Fibroblast of skin of left biceps (primary cell): ENCODE measurements at regions not wholly inside any gene's neighbourhood (a gene's known extent, or its start where the extent isn't known, plus 50 kb on each side); places are given as distances from the start of the nearest gene placed in this dataset.
A peak's percentile ranks its signal among the peaks of the same experiment; 100 is the strongest.

ENCODE experiments used
- DNase-seq, 2 experiments: peaks; one replicate each; pipeline ENCODE4 v3.0.0-alpha.2; 2013; ENCODE audit warnings: low read depth in 2 of 2

DNA sequence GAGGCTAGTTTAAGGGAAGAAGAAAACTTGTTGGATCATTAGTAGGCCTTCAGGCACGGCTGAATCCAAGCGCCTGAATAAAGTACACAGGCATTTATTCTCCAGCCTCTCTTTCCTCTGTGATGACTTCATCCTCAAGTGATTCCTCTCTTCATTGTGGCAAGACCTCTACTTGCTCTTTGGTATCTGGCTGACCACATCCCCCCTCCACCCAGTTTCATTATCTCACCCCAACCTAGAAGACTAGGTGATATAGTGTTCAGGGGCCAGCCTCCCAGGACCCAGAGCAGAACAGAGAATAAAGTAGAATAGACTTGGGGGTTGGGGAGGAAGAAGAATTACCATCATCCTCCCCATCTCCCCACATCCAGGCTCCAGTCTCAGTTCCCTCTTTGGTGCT lies 189.3 kb downstream of the MIAT start:
- DNase-seq = no peak

- no peak for DNase-seq
Measured at GRCh38 chr22:26847046-26847445, 189.7 kb downstream of the MIAT start.

DNA sequence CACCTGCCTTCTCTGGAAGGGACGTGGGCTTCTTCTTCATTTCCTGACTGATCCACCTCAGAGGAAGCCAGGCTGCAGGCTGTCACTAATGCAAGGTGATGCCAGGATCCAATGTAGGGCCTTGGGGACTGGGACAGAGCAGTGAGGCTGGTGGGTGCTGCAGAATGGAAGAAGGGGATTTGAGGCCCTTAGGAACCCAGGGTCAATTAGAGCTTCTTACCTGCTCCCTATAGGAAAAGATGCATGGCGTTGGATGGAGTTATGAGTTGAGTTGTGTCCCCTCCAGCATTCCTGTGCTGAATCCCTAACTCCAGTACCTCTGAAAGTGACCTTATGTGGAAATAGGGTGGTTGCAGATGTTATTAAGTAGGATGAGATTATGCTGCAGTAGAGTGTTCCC lies 190.4 kb downstream of the MIAT start:
- no peak for DNase-seq

DNA sequence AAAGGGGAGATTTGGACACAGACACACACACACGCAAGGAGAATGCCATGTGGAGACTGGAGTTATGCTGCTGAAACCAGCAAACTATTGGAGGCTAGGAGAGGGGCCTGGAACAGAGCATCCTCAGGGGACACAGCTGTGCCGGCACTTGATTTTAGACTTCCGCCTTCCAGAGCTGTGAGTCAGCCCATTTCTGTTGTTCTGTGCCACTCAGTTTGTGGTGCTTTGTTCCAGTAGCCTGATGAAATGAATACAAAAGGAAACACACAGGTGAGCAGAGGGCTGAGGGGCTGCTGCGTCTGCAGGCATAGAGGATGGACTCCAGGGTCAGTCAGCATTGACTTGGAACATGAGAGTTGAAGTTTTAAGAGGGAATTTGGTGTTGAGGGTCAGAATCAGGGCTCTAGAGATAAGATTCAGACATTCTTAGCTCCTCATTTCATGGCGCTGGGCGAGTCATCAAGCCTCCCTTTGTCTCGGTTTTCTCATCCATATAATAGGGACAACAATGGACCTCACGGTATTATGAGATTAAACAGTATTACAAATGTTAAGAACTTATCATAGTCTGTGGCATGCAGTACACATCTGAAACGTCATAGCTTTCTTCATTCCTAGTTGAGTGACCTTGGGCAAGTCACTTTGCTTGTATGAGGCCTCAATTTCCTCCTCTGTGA lies 191.0 kb downstream of the MIAT start:
- no peak for DNase-seq

- DNase-seq = no peak
Measured at GRCh38 chr22:26849575-26849974, 192.2 kb downstream of the MIAT start.

GRCh38 chr22:26851125-26851524 lies 193.7 kb downstream of the MIAT start:
- DNase-seq = no peak

DNA sequence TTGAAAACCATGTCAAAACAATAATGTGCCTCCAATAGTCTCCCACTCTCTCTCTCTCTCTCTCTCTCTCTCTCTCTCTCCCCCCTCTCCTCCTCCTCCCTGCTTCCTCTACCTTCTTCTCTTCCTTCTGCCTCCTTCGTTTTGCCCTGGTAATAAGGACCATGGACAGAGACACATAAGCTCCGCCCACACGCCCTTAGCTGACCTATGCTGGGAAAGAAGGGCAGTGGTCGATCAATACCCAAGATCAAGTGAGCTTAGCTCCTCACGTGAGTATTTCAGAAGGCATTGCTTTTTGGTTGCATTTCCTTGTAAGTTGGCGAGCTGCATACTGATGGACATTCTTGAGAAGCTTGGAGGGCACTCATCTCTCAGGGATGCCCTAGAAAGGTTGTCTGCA lies 194.8 kb downstream of the MIAT start:
- no peak for DNase-seq

- DNase-seq = no peak
Measured at GRCh38 chr22:26853071-26853470, 195.7 kb downstream of the MIAT start.

GRCh38 chr22:26853495-26853894 lies 196.1 kb downstream of the MIAT start:
- no peak for DNase-seq

GRCh38 chr22:26857169-26857568 lies 199.8 kb downstream of the MIAT start:
- no peak for DNase-seq

DNA sequence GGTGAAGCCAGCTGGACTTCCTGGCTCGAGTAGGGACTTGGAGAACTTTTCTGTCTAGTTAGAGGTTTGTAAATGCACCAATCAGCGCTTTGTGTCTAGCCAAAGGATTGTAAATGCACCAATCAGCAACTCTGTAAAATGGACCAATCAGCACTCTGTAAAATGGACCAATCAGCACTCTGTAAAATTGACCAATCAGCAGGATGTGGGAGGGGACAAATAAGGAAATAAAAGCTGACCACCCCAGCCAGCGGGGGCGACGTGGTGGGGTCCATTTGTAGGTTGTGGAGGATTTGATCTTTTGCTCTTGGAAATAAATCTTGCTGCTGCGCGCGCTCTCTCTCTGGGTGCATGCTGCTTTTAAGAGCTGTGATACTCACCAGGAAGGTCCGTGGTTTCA lies 202.9 kb downstream of the MIAT start:
- no peak for DNase-seq

DNA sequence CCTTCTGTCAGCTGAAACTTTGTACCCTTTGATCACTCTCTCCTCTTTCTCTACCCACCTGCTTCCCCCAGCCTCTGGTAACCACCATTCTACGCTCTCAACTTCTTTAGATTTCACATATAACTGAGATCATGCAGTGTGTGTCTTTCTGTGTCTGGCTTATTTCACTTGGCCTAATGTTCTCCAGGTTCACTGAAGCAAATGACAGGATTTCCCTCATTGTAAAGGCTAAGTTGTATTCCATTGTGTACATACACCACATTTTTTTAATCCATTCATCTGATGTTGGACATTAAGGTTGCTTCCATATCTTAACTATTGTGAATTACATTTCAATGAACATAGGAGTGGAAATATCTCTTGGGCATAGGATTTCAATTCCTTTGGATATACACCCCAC lies 207.6 kb downstream of the MIAT start:
- no peak for DNase-seq

DNA sequence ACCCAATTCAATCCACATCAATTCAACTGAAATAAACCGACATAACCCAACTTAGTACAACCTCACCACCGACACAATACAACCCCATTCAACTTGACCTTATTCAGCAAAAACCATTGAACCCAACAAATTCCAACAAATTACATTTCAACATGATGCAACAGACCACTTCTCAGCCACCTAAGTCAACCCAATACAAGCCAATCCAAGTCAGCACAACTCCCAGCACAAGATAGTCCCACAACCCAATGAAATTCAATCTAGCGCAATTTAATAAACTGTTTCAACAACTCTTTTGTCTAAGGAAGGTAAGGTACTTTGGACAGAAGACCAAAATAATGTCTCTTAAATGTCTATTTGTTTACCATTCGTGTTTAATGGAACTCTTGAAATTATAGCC lies 226.0 kb downstream of the MIAT start:
- no peak for DNase-seq

- DNase-seq = no peak
Measured at GRCh38 chr22:26884921-26885320, 227.5 kb downstream of the MIAT start.

DNA sequence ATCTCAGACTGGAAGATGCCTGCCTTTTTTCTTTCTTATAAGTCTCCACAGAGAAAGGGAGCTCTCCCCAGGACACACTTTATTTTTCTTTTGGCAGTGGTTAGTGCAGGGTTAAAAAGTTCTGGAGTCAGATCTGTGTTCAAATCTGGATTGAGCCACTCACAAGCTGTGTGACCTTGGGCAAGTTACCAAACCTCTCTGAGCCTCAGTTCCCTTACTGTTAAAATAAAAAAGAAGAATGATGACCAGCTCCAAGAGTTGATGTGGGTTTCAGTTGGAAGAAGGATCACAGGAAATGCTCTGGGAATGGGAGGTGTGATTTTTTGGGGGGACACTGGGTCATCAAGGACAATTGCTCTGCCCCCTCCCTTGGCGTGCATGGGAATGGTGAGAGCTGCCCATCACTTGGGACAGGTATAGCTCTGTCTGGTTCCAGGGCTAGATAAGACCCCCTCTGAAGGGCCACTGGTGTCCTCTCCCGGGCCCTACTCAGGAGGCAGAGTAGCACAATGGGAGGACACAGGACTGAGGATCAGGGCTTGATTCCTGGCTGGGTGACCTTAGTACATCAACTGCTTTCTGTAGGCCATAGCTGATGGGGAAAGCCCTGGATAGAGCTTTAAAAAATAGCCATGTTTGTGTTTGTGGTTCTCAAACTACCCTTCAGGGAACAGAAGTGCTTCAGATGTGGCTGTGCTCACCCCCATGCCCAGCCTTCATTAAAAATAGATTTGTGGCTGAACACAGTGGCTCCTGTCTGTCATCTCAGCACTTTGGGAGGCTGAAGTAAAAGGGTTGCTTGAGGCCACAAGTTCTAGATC lies 228.3 kb downstream of the MIAT start:
- DNase-seq = no peak

DNA sequence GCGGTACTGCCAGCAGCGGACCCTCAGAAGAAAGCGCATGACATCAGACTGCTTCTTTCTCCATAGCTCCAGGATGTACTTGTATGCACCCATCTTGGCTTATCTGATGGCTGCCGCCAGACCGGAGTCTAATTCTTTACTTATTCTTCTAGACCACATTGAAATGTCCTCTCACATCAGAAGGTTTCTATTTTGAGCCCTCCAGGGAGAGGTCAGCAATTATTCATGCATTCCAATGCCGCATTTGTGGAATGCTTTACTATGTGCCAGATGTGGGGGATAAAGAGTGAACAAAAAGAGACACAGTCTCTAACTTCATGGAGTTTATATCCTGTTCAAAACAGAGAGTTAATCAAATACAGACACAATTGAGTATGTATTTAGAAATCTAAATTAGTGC lies 230.1 kb downstream of the MIAT start:
- DNase-seq = peak; percentile 94 to 95

DNA sequence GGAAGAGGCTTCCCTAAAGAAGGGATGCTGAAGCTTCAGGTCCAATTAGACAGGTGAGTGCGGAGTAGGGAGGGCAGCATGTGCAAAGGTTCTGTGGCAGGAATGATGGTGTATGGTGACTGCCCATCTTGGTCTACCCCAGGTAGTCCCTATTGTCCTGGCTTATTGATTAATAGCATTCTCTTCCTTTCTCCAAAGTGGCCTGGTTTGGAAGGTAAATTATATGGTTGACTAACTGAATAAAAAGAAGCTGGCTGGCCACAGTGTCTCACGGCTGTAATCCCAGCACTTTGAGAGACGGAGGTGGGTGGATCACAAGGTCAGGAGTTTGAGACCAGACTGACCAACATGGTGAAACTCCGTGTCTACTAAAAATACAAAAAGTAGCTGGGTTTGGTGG lies 230.5 kb downstream of the MIAT start:
- DNase-seq = no peak

DNA sequence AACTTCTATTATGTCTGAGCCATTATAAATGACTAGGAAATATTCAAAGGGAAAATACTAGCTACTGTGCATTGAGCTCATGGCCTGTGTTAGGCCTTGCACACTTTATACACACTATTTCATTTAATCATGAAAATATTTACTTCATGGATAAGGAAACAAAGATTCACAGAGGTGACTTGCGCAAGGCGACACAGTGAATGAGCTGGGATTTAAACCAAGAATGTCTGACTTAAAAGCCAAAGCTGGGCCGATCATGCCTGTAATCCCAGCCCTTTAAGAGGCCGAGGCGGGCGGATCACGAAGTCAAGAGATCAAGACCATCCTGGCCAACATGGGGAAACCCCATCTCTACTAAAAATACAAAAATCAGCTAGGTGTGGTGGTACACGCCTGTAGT lies 231.5 kb downstream of the MIAT start:
- DNase-seq = no peak

GRCh38 chr22:26889802-26890201 lies 232.4 kb downstream of the MIAT start:
- no peak for DNase-seq

DNA sequence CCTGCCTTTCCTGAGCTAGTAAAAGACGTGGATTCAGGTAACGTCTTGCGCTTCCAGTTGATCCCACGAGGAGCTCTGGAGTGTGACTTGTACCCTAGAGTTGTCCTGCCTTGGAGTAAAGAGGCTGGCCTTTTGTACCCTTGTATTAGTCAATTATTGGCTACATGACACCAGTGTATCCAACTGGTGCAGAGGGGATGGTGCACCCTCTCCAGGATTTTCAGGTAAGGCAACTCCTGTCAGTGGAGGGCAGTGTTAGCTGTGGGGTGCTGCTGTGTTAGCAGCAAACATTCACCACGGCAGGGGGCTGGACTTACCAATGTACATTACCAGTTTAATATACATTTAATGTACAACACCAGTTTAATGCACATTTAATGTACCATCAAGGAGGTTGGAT lies 233.5 kb downstream of the MIAT start:
- no peak for DNase-seq

DNA sequence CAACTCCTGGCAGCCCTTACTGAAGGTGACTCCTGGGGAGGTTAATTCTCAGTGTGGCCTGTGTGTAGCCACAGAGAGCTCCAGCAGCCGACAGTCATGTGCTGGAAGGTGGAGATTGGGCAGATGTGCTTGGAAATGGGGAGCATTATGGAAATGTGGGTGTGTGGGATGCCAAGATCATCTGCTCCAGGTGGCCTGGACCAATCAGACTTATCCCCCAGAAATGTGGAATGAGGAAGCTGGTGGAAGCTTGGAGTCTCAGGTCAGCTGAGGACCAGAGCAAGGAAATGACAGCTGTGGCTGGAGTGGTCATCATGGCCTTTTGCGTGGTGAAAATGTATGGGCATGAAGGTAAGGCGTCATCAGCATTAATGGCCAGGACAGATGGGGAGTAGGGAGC lies 234.0 kb downstream of the MIAT start:
- no peak for DNase-seq

DNA sequence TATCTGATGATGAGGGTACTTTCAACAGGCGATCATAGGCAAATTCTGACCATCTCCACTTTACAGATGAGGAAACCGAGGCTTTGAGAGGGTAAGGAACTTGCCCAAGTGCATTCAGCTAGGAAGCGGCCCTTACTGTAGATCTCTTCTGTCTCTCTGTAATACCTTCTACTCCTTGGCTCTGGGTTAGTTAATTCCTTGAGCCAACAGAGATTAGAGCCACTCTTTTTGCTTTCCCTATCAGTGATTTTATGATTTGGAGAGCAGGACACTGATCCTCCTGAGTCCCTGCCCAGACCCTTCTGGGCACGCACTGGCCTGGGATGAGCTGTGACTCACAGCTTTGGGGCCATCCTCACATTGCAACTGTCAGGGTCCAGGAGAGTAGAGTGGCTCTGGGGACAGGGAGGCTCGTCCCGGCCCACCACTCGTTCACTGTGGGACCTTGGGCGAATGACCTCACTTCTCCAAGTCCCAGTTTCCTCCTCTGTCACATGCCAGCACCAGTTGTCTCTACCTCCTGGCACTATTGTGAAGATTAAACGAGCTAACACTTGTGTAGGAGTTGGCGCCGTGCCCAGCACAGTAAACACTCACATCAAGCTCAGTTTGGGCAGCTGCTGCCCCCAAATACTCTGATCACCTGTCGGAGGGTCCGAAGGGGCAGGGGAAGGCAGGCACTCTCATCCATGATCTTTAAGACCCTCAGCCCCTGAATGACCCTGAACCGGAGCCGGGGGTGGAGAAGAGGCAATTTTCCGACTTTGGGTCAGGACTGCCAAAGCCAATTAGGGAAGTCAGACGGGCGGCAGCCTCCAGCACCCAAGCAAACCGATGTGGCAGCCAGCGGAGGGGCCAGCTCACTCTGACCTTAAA lies 235.0 kb downstream of the MIAT start:
- DNase-seq = no peak
